ENCODE measurements at regions not wholly inside any gene's neighbourhood (a gene's known extent, or its start where the extent isn't known, plus 50 kb on each side); places are given as distances from the start of the nearest gene placed in this dataset.

DNA sequence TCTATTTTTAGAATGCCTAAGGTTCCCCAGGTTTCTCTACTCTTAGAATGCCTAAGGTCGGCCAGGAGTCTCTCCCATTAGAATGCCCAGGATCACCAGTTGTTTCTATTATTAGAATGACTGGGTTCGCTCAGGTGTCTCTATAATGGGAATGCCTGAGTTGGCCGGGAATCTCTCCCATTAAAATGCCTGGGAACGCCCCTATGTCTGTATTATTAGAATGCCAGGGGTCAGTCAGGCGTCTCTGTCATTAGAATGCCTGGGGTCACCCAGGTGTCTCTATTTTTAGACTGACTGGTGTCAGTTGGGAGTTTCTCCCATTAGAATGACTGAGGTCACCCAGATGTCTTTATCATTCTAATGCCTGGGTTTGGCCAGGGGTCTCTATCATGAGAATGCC lies 2252.5 kb downstream of the TP53TG3F start:
- no peak overlapping the region for H2BK12ac ChIP-seq (ENCODE audit: insufficient read length, low read depth, low read length)
- no peak overlapping the region for H3K9ac ChIP-seq (ENCODE audit: extremely low read depth, insufficient read length, low read length)
- no peaks in the 10 kb centered on the region for H3K23me2 ChIP-seq (ENCODE audit: insufficient read length, low read depth, low read length, poor library complexity, severe bottlenecking)
- no peaks in the 10 kb centered on the region for H3K4me1 Mint-ChIP-seq
- H4K91ac ChIP-seq (ENCODE audit: insufficient read length, low read depth, low read length), result no peak overlapping the region
- H3K27me3 Mint-ChIP-seq (ENCODE audit: low read depth), result no peaks in the 10 kb centered on the region
- DNase-seq, result no peak
- H3K56ac ChIP-seq (ENCODE audit: insufficient read length, low read depth, low read length), result no peak overlapping the region
- no CpG with 5 or more reads among the region's 5 CpGs for WGBS (ENCODE audit: extremely low coverage, insufficient read length, low lambda C conversion rate)
- no peaks in the 10 kb centered on the region for H3K79me1 ChIP-seq (ENCODE audit: insufficient read depth, low read depth, low read length, poor library complexity, severe bottlenecking)
- no peak overlapping the region for H4K8ac ChIP-seq (replicated peaks; ENCODE audit: insufficient read length, low read depth, low read length)
- no peaks in the 10 kb centered on the region for H3K79me2 ChIP-seq (ENCODE audit: insufficient read depth, low read length)
- H3K4ac ChIP-seq (ENCODE audit: low read depth, low read length), result no peak overlapping the region
- no peak overlapping the region for H2AFZ ChIP-seq (ENCODE audit: low read length)
- no peak overlapping the region for H3K18ac ChIP-seq (ENCODE audit: insufficient read length, low read depth, low read length)
- no peaks in the 10 kb centered on the region for H4K20me1 ChIP-seq (ENCODE audit: control insufficient read depth, insufficient read depth, insufficient read length)
- no peak overlapping the region for H2BK20ac ChIP-seq (ENCODE audit: low read depth, low read length, poor library complexity, severe bottlenecking)
- H3K27ac Mint-ChIP-seq, result no peak overlapping the region
- H3K36me3 Mint-ChIP-seq (ENCODE audit: insufficient read depth in 1 of 3, low read depth in 3 of 3), result peaks cover 7 to 20% (median 11%) of the 10 kb centered on the region in 3 experiments; a peak in 5 of 7 replicates
- H2BK5ac ChIP-seq (ENCODE audit: insufficient read length, low read length), result no peak overlapping the region
- H2BK120ac ChIP-seq (ENCODE audit: low read depth, low read length, poor library complexity, severe bottlenecking), result no peak overlapping the region
- H2AK5ac ChIP-seq (ENCODE audit: insufficient read length, low read length), result no peak overlapping the region
- peaks cover 62% of the 10 kb centered on the region for H3K9me3 ChIP-seq (ENCODE audit: control insufficient read depth, low read depth, low read length)
- no peak overlapping the region for H3K4me3 Mint-ChIP-seq
- no peak overlapping the region for H4K5ac ChIP-seq (ENCODE audit: insufficient read length, low read depth, low read length)
- H3K27ac ChIP-seq (ENCODE audit: insufficient read length, low read depth, low read length), result no peak overlapping the region
- TF ChIP-seq, protein P1, sequence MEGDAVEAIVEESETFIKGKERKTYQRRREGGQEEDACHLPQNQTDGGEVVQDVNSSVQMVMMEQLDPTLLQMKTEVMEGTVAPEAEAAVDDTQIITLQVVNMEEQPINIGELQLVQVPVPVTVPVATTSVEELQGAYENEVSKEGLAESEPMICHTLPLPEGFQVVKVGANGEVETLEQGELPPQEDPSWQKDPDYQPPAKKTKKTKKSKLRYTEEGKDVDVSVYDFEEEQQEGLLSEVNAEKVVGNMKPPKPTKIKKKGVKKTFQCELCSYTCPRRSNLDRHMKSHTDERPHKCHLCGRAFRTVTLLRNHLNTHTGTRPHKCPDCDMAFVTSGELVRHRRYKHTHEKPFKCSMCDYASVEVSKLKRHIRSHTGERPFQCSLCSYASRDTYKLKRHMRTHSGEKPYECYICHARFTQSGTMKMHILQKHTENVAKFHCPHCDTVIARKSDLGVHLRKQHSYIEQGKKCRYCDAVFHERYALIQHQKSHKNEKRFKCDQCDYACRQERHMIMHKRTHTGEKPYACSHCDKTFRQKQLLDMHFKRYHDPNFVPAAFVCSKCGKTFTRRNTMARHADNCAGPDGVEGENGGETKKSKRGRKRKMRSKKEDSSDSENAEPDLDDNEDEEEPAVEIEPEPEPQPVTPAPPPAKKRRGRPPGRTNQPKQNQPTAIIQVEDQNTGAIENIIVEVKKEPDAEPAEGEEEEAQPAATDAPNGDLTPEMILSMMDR (conservative IDR thresholded peaks at IDR 0.05), result no peak
- H3T11ph ChIP-seq (ENCODE audit: low read length), result no peak overlapping the region
- no peak overlapping the region for H2BK15ac ChIP-seq (ENCODE audit: low read depth, low read length)
- no peak overlapping the region for H3K14ac ChIP-seq (ENCODE audit: insufficient read depth, low read length)
- H3K27me3 ChIP-seq (ENCODE audit: insufficient read depth, low read length), result no peaks in the 10 kb centered on the region
- peaks cover 77 to 87% of the 10 kb centered on the region in 2 experiments for H3K9me3 Mint-ChIP-seq
- no peaks in the 10 kb centered on the region for H3K4me1 ChIP-seq (ENCODE audit: insufficient read depth, low read length)
- H3K23ac ChIP-seq (ENCODE audit: insufficient read length, low read depth, low read length), result no peak overlapping the region
- H3K4me2 ChIP-seq (ENCODE audit: insufficient read depth, insufficient read length, low read length), result no peak overlapping the region

Measured in H9 (cell line).